ENCODE measurements at regions not wholly inside any gene's neighbourhood (a gene's known extent, or its start where the extent isn't known, plus 50 kb on each side); places are given as distances from the start of the nearest gene placed in this dataset.

DNA sequence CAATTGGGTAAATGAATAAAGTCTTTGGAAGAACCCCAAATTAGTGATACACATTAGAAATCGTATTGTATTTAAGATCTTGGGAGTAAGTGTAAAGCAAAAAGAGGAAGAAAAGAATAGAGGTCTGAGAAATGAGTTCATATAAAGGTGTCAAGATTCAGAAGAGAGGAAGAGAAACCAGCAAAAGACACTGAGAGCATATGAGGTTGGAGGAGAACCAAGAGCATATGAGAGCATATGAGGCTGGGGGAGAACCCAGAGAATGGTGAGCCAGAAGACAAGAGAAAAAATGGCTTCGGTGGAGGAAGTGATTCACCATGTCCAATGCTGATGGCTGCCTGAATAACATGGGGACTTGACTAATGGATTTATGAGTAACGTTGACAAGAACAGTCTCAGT, 620.1 kb upstream of the GCFC2 start:
- in situ Hi-C loops (cut with MboI; ENCODE audit: low sequenced_read_pairs), result no loop called here

DNA sequence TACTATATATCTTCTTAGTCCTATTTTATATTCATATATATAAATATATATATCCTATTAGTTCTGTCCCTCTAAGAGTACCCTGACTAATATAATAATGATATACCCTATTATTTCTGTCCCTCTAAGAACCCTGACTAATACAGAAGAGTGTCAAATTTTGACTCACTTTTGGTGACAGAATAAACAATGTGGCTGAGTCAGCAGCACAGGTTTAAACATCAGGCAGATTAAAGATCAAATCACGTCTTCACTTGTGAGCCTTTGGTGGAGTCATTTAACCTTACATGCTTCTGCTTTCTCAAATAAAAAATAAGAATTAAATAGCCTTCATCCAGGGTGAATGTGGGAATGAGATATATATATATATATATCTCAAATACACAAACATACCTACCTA, 615.9 kb upstream of the GCFC2 start:
- in situ Hi-C loops (cut with MboI; ENCODE audit: low sequenced_read_pairs), result no loop called here

GRCh38 chr2:76323381-76323780, 612.7 kb upstream of the GCFC2 start:
- in situ Hi-C loops (cut with MboI; ENCODE audit: low sequenced_read_pairs), result no loop called here

DNA sequence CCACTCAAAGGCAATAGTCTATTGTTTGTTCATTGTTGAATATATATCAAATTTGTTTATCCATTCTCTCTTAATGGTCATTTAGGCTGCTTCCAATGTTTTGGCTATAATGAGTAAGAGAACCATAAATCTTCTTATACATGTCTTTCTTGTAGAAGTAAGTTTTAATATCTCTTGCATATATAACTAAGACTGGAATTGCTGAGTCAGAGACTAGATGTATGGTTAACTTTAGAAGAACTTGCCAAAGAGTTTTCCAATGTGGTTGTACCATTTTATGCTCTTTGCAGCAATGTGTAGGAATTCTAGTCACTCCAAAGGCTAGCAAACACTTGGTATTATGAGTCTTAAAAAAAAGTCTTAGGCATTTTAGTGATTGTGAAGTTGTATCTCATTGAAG, 610.0 kb upstream of the GCFC2 start:
- in situ Hi-C loops (cut with MboI; ENCODE audit: low sequenced_read_pairs), result no loop called here

GRCh38 chr2:76318848-76319360, 608.2 kb upstream of the GCFC2 start:
- in situ Hi-C loops (cut with MboI; ENCODE audit: low sequenced_read_pairs), result no loop called here

DNA sequence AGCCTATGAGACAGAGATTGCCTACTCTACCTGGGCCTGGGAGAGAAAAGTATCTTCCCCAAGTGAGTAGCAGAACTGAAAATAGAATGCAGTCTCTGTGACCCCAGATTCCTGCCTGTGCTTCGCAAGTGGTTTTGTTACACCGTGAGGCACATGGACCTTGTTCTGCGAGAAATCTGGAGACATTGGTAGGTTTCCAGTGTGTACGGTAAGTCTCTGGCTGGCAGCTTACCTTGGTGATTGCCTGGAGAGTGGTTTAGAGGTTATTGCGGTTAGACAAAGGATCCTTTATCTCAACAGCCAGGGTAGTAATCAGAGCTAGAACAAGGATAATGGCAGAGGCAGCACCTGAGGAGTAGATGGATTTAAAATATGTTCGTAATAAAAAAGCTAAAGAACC, 606.0 kb upstream of the GCFC2 start:
- in situ Hi-C loops (cut with MboI; ENCODE audit: low sequenced_read_pairs), result no loop called here

DNA sequence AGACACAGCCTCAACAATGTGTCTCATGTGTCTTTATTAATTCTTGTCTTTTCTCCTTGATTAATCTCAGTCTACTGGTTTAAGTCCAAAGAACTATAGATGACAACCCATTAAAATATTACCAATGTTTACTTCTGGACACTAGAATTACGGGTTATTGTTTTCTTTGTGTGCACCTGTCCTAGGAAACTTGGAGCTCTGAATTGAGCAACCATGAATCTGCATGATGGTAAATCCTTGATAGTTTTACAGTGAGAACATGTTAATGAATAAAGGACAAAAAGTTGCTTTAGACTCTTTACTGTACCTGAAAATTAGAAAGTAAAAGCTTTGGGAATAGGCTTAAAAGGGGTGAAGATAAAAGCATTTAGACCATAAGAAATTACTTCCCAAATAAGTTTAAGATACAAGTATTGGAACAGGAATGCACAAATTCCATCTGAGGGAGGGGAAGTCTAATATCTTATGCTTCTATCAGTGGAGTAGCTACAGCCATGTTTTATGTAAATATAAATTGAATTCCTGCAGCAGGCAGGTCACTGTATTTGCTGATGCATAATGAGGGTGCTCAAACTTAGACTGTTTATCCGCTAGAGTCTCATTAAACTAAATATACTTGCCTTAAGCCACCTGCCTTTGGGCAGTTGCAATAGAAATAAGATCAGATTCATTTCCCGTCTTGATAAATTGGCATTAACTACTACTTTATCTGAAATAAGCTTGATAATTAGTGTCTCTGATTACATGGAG, 603.7 kb upstream of the GCFC2 start:
- in situ Hi-C loops (cut with MboI; ENCODE audit: low sequenced_read_pairs), result no loop called here

GRCh38 chr2:76312236-76312635, 601.5 kb upstream of the GCFC2 start:
- in situ Hi-C loops (cut with MboI; ENCODE audit: low sequenced_read_pairs), result no loop called here

GRCh38 chr2:76311728-76312127, 601.0 kb upstream of the GCFC2 start:
- in situ Hi-C loops (cut with MboI; ENCODE audit: low sequenced_read_pairs), result no loop called here

DNA sequence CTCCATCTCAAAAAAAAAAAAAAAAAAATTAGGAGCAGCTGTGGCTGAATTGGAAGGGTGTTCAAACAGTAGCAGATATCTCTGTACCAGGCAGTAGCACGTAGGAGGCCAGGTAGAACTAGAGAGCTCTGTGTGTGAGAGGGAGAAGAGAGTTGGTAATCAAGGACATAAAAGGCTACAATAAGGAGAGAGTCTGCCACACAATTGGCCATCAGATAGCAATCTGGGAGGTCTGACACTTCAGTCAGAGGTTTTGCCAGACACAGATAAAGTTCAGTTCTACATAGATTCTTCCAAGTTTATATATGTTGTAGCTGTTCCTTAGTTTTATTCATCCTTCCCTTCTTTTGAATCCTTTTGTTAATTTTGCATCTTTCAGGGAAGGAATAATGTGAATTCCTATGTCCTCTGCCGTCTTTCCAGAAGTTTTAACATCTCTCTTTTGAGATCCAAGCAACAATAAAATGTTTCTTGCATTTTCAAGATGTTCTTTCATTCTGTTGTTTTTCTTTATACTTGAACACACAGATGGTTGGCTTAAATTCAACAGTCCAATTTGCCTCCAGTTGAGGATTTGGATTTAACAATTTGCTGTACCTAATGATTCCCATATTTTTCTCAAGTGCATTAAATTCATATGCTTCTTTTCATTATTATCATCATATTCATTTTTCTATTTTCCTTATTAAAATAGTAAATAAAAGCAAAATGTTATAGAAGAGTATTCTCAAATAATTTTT, 600.3 kb upstream of the GCFC2 start:
- in situ Hi-C loops (cut with MboI; ENCODE audit: low sequenced_read_pairs), result no loop called here

DNA sequence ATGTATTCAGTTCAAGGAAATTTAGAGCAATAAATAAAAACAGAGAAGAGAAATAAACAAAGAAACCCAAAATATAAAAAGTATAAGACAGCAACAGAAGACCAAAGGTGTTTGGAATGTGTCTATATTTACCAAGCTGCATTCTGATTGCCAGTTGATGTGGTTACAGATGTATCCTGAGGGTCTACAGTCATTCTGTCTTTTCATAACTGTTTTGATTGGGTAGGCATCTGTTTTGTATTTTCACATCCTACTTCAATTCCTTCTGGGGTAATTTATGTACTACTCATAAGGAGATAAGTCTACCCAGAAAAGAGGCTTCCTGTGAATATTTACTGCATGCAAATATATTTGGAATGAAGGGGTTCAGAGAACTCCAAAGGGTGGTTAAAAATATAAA, 596.8 kb upstream of the GCFC2 start:
- in situ Hi-C loops (cut with MboI; ENCODE audit: low sequenced_read_pairs), result no loop called here

DNA sequence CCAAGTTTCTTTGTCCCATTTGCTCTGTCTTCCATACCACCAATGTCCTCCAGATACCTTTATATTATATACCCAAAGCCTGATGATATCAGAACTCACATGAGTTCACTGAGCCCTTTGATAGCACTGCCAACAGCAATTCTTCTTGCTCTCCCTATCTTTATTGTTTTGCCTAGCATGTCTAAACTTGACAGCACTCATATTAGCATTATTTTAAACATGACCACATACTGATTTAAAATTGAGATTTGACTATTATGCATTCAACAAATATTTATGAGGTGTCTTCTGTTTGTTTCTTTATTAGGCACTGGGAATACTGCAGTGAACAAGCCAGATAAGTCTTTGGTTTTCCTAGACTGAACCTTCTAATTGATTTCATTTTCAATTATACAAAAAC, 587.3 kb upstream of the GCFC2 start:
- in situ Hi-C loops (cut with MboI; ENCODE audit: low sequenced_read_pairs), result no loop called here

DNA sequence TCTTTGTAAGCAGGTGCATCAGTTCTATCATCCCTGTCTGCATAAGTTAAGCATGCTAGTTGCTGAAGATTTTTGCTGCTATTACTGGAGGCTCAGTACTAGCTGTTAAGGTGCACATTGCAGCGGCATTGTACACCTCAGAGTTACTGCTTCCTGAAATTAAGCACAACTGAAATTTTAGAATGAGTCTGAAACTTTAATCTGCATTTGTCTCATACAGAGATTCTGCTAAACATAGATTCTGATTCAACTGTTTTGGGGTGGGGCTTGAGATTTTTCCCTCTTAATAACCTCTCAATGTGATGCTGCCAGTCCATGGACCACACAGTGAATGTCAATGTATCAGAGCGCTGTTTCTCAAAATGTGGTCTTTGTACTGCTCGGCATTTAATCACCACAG, 585.7 kb upstream of the GCFC2 start:
- in situ Hi-C loops (cut with MboI; ENCODE audit: low sequenced_read_pairs), result no loop called here

GRCh38 chr2:76295762-76296161, 585.0 kb upstream of the GCFC2 start:
- in situ Hi-C loops (cut with MboI; ENCODE audit: low sequenced_read_pairs), result no loop called here

DNA sequence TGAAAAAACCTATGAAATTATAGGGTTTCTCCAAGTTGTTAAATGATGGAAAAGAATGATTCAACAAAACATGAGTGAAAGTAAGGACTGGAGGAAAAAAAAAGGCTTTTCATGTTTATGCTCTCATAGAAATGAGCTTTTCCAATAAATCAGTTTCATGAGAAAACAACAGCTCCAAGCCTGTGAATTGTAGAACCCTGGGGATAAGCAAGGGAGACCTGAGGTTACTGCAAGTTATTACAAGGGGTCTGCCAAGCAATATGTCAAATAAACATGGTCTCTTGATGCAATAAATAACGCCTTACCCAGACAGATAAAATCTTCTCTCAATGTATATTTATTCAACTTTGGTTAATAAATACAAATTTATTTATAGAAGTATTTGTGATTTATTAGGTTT, 577.9 kb upstream of the GCFC2 start:
- in situ Hi-C loops (cut with MboI; ENCODE audit: low sequenced_read_pairs), result no loop called here

- in situ Hi-C loops (cut with MboI; ENCODE audit: low sequenced_read_pairs), result no loop called here
Observed at GRCh38 chr2:76288146-76288545, 577.4 kb upstream of the GCFC2 start.

- in situ Hi-C loops (cut with MboI; ENCODE audit: low sequenced_read_pairs), result no loop called here
Observed at GRCh38 chr2:76283350-76283749, 572.6 kb upstream of the GCFC2 start.

DNA sequence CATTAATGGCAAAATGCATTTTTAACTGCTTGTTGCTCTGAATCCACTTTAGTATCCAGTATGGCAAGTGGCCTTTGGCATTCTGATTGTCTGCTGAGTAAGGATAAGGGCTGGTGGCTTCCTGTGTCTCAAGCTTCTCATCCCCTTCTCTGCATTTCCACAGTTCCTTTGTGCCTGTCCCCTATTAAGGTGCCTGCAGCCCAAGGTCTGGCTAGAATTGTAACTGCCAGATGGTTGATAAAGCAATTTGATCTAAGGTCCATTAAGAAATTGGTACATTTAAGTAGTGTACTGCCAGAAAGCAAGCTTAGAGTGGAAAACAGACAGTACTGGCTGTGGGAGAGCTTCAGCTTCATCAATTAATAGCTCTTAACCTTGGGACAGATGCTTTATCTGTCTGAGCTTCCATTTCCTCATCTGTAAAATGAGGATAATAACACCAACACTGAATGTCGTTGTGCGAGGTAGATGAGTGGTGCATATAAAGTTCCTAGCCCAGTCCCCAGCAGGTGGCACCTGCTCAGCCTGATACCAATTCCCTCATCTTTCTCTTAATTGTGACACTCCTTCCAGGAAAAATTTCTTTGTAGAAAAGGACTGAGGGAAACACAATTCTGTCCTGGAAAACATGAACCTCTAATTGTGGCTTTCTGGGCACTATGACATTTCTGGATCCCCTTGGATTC, 570.6 kb upstream of the GCFC2 start:
- in situ Hi-C loops (cut with MboI; ENCODE audit: low sequenced_read_pairs), result no loop called here

DNA sequence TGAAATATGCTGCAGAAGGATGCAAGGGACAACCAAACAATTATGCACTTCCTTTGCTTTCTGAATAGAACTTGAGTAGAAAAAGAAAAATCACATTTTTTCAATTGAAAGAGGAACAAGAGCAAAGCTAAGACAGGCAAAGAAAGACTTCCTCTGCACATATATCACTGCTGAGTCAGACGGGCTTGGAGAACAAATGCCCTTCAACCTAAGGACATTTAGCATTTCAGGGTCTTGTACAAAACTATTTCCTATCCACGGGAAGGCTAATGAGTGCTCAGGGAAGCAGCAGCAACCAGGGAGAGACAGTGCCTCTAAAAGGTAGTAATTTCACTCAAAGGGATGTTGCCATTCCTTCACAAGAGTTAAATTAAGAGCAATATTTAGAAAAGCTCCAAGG, 570.0 kb upstream of the GCFC2 start:
- in situ Hi-C loops (cut with MboI; ENCODE audit: low sequenced_read_pairs), result no loop called here

GRCh38 chr2:76279142-76279541, 568.4 kb upstream of the GCFC2 start:
- in situ Hi-C loops (cut with MboI; ENCODE audit: low sequenced_read_pairs), result no loop called here

DNA sequence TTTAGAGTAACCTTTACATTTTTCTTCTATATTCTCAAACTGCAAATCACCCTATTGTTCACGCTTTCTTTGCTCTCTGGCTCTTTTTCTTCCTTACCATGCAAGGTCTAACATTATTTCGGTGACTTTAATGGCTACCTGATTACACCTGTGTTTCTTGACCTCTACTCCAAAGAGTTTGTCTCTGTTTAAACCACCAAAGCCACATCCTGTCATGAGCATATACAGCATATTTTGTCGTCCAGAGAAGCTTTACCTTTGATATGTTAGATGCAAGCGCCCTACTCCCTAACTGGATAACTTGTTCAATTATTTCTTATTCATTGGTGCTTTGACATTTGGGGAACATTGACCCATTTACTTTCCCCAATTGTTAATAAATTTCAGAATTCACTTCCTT, 565.1 kb upstream of the GCFC2 start:
- in situ Hi-C loops (cut with MboI; ENCODE audit: low sequenced_read_pairs), result no loop called here

- in situ Hi-C loops (cut with MboI; ENCODE audit: low sequenced_read_pairs), result no loop called here
Observed at GRCh38 chr2:76274676-76275075, 564.0 kb upstream of the GCFC2 start.
